ENCODE measurements at regions not wholly inside any gene's neighbourhood (a gene's known extent, or its start where the extent isn't known, plus 50 kb on each side); places are given as distances from the start of the nearest gene placed in this dataset.

DNA sequence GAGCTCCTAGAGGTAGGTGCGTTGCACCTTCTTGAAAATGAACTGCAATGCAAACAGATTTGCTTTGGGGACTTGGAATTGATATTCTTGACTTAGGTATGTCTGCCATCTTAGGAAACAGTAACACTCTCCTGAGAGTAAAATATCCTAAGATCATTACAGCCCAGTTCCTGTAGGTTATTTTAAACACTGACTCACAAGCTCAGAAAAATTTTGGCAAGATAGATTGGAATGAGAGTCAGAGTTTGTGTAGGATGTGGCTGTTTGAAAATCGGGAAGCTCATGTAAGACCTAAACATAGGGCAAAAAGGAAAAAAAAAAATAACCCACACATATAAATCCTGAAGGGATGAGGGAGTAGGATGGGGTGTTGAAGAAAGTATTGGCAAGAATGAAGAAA lies 377.0 kb upstream of the LRRC4C start:
- no peaks in the 10 kb centered on the region for H3K36me3 ChIP-seq
- DNase-seq (ENCODE audit: low spot score in 2 of 2), result no peak
- no peaks in the 10 kb centered on the region for H3K4me1 ChIP-seq
- no peaks in the 10 kb centered on the region for H3K27me3 ChIP-seq
- H3K4me3 ChIP-seq, result no peak overlapping the region
- peaks cover 7% of the 10 kb centered on the region for H3K9me3 ChIP-seq
- TF ChIP-seq POLR2A (IDR thresholded peaks at IDR 0.05) (no peak), POLR2AphosphoS5 (IDR thresholded peaks at IDR 0.05) (no peak), EP300 (IDR thresholded peaks at IDR 0.05) (no peak), CTCF (IDR thresholded peaks at IDR 0.05) (no peak)
- 56% methylated on average over 2 of the region's 2 CpGs for WGBS
- H3K27ac ChIP-seq, result no peak overlapping the region

- peaks cover 7% of the 10 kb centered on the region for H3K9me3 ChIP-seq
- WGBS, result 81% methylated on average over 8 of the region's 8 CpGs
- DNase-seq (ENCODE audit: low spot score in 2 of 2), result no peak
- H3K27me3 ChIP-seq, result no peaks in the 10 kb centered on the region
- H3K4me3 ChIP-seq, result no peak overlapping the region
- H3K36me3 ChIP-seq, result no peaks in the 10 kb centered on the region
- H3K4me1 ChIP-seq, result no peaks in the 10 kb centered on the region
- no peak for TF ChIP-seq POLR2A (IDR thresholded peaks at IDR 0.05)
- no peak for TF ChIP-seq EP300 (IDR thresholded peaks at IDR 0.05)
- TF ChIP-seq CTCF (IDR thresholded peaks at IDR 0.05), result no peak
- no peak for TF ChIP-seq POLR2AphosphoS5 (IDR thresholded peaks at IDR 0.05)
- no peak overlapping the region for H3K27ac ChIP-seq
Observed at GRCh38 chr11:41842673-41843072, 383.2 kb upstream of the LRRC4C start.

DNA sequence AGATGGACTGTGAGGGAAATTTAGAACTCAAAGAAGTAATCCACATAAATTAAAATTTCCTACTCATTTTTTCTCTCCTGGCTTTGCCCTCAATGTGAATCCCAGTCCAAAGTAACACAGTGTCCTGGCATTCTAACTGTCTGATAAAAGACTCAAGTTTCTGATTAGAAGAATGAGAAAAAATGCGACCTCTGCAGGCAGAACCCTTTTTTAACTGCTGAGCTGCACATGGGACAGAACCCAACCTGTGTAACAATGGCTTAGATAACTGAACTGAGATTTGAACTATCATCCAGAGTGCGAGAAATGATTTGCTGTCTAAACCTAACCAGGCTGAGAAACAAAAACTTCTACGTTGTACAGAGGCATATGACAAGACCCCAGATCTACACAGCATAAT lies 385.6 kb upstream of the LRRC4C start:
- no peak for DNase-seq (ENCODE audit: low spot score in 2 of 2)
- no peaks in the 10 kb centered on the region for H3K4me1 ChIP-seq
- H3K27me3 ChIP-seq, result no peaks in the 10 kb centered on the region
- no peak overlapping the region for H3K27ac ChIP-seq
- no peak for TF ChIP-seq EP300 (IDR thresholded peaks at IDR 0.05)
- no peak for TF ChIP-seq CTCF (IDR thresholded peaks at IDR 0.05)
- no peak for TF ChIP-seq POLR2AphosphoS5 (IDR thresholded peaks at IDR 0.05)
- TF ChIP-seq POLR2A (IDR thresholded peaks at IDR 0.05), result no peak
- no peaks in the 10 kb centered on the region for H3K9me3 ChIP-seq
- 77% methylated on average over 3 of the region's 3 CpGs for WGBS
- no peaks in the 10 kb centered on the region for H3K36me3 ChIP-seq
- H3K4me3 ChIP-seq, result no peak overlapping the region

DNA sequence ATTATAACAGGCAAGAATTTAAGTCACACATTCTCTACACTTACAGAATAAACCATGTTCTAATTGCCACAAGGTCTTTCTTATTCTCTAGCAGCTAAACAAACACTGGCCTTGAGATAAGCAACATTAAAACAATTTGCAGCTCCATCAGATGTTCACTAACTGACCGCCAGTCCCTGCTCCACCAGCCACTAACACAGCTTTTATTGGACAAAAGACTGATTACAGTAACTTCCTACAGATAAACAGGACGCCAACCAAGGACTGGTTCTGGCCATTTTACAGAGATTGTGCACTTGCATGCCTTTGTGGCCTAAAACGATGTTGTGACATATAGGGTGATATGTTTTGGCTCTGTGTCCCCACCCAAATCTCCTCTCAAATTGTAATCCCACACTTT lies 388.9 kb upstream of the LRRC4C start:
- WGBS, result 75% methylated on average over 3 of the region's 3 CpGs
- no peak overlapping the region for H3K4me3 ChIP-seq
- no peak for TF ChIP-seq POLR2A (IDR thresholded peaks at IDR 0.05)
- TF ChIP-seq POLR2AphosphoS5 (IDR thresholded peaks at IDR 0.05), result no peak
- TF ChIP-seq CTCF (IDR thresholded peaks at IDR 0.05), result no peak
- no peak for TF ChIP-seq EP300 (IDR thresholded peaks at IDR 0.05)

DNA sequence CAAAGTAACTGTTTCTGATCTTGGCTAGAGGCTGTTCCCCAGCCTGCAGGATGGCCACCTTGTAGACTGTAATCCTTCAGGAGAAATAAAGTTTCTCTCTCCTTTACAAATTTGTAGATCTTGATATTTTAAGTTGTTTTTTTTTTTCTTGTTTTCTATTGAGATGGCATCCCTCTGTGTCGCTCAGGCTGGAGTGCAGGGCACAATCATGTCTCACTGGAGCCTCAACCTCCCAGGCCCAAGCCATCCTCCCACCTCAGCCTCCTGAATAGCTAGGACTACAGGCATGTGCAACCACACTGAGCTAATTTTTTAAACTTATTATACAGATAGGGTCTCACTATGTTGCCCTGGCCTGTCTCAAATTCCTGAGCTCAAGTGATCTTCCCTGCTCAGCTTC lies 389.8 kb upstream of the LRRC4C start:
- Histone ChIP-seq H3K4me1 (no peaks in the 10 kb centered on the region), H3K36me3 (no peaks in the 10 kb centered on the region), H3K27me3 (no peaks in the 10 kb centered on the region), H3K9me3 (no peaks in the 10 kb centered on the region), H3K27ac (no peak overlapping the region), H3K4me3 (no peak overlapping the region)
- TF ChIP-seq CTCF (IDR thresholded peaks at IDR 0.05) (no peak), EP300 (IDR thresholded peaks at IDR 0.05) (no peak), POLR2A (IDR thresholded peaks at IDR 0.05) (no peak), POLR2AphosphoS5 (IDR thresholded peaks at IDR 0.05) (no peak)
- WGBS, result 96% methylated on average over 1 of the region's 1 CpG
- DNase-seq (ENCODE audit: low spot score in 2 of 2), result no peak

More for the DNA sequence above, 388.9 kb upstream of the LRRC4C start:
- Histone ChIP-seq H3K27me3 (no peaks in the 10 kb centered on the region), H3K9me3 (no peaks in the 10 kb centered on the region), H3K4me1 (no peaks in the 10 kb centered on the region), H3K27ac (no peak overlapping the region), H3K36me3 (no peaks in the 10 kb centered on the region)
- no peak for DNase-seq (ENCODE audit: low spot score in 2 of 2)

Data from suprapubic skin (tissue), 4 donors.